ENCODE measurements at regions not wholly inside any gene's neighbourhood (a gene's known extent, or its start where the extent isn't known, plus 50 kb on each side); places are given as distances from the start of the nearest gene placed in this dataset.

- Mint-ChIP-seq H3K36me3 (ENCODE audit: low read depth) (no peaks in the 10 kb centered on the region), H3K27ac (no peak overlapping the region), H3K9me3 (no peaks in the 10 kb centered on the region), H3K4me3 (no peak overlapping the region), H3K4me1 (ENCODE audit: low read depth) (no peaks in the 10 kb centered on the region), H3K27me3 (peaks cover 34% of the 10 kb centered on the region)
- H3K4me1 ChIP-seq (ENCODE audit: insufficient read depth, low read length) = no peaks in the 10 kb centered on the region
- intact Hi-C loops (cut with DNase I, micrococcal nuclease) = no loop called here
- H3K27ac ChIP-seq (ENCODE audit: low read depth in 1 of 2, low read length in 2 of 2) = no peak overlapping the region
- H3K36me3 ChIP-seq (ENCODE audit: insufficient read depth, low read length) = no peaks in the 10 kb centered on the region
- ChIA-PET POLR2A (no interaction called here), CTCF (no interaction called here)
- H3K27me3 ChIP-seq (ENCODE audit: control insufficient read depth in 1 of 2, insufficient read depth in 2 of 2, low read length in 2 of 2) = peaks cover 0 to 4% of the 10 kb centered on the region in 2 experiments
- no peak for TF ChIP-seq CTCF (IDR thresholded peaks at IDR 0.05)
- DNase-seq (no peak), ATAC-seq (ENCODE audit: poor library complexity) (no peak)
- no peak overlapping the region for H3K4me3 ChIP-seq (ENCODE audit: low read length)
- no peaks in the 10 kb centered on the region for H3K9me3 ChIP-seq (ENCODE audit: control insufficient read depth in 1 of 2, insufficient read depth in 1 of 2, low read length in 2 of 2)
Measured at GRCh38 chr5:171535162-171535561, 115.7 kb downstream of the FGF18 start.

GRCh38 chr5:171537070-171537849 lies 117.8 kb downstream of the FGF18 start:
- Histone ChIP-seq H3K9me3 (ENCODE audit: control insufficient read depth in 1 of 2, insufficient read depth in 1 of 2, low read length in 2 of 2) (no peaks in the 10 kb centered on the region), H3K4me3 (ENCODE audit: low read length) (no peak overlapping the region), H3K27ac (ENCODE audit: low read depth in 1 of 2, low read length in 2 of 2) (no peak overlapping the region), H3K4me1 (ENCODE audit: insufficient read depth, low read length) (no peaks in the 10 kb centered on the region), H3K27me3 (ENCODE audit: control insufficient read depth in 1 of 2, insufficient read depth in 2 of 2, low read length in 2 of 2) (peaks cover 0 to 7% of the 10 kb centered on the region in 2 experiments), H3K36me3 (ENCODE audit: insufficient read depth, low read length) (no peaks in the 10 kb centered on the region)
- DNase-seq (no peak), ATAC-seq (ENCODE audit: poor library complexity) (no peak)
- intact Hi-C loops (cut with DNase I, micrococcal nuclease) = no loop called here
- Mint-ChIP-seq H3K4me3 (no peak overlapping the region), H3K9me3 (no peaks in the 10 kb centered on the region), H3K27me3 (peaks cover 43% of the 10 kb centered on the region), H3K27ac (no peak overlapping the region), H3K4me1 (ENCODE audit: low read depth) (no peaks in the 10 kb centered on the region), H3K36me3 (ENCODE audit: low read depth) (no peaks in the 10 kb centered on the region)
- ChIA-PET CTCF (no interaction called here), POLR2A (no interaction called here)
- TF ChIP-seq CTCF (IDR thresholded peaks at IDR 0.05) = no peak

GRCh38 chr5:171537923-171538537 lies 118.6 kb downstream of the FGF18 start:
- ChIA-PET CTCF (no interaction called here), POLR2A (no interaction called here)
- Mint-ChIP-seq H3K27ac (no peak overlapping the region), H3K36me3 (ENCODE audit: low read depth) (no peaks in the 10 kb centered on the region), H3K9me3 (no peaks in the 10 kb centered on the region), H3K4me3 (no peak overlapping the region), H3K4me1 (ENCODE audit: low read depth) (no peaks in the 10 kb centered on the region), H3K27me3 (peaks cover 41% of the 10 kb centered on the region)
- intact Hi-C loops (cut with DNase I, micrococcal nuclease) = no loop called here
- no peaks in the 10 kb centered on the region for H3K9me3 ChIP-seq (ENCODE audit: control insufficient read depth in 1 of 2, insufficient read depth in 1 of 2, low read length in 2 of 2)
- H3K4me3 ChIP-seq (ENCODE audit: low read length) = no peak overlapping the region
- no peak overlapping the region for H3K27ac ChIP-seq (ENCODE audit: low read depth in 1 of 2, low read length in 2 of 2)
- no peaks in the 10 kb centered on the region for H3K36me3 ChIP-seq (ENCODE audit: insufficient read depth, low read length)
- DNase-seq (no peak), ATAC-seq (ENCODE audit: poor library complexity) (no peak)
- no peak for TF ChIP-seq CTCF (IDR thresholded peaks at IDR 0.05)
- peaks cover 0 to 7% of the 10 kb centered on the region in 2 experiments for H3K27me3 ChIP-seq (ENCODE audit: control insufficient read depth in 1 of 2, insufficient read depth in 2 of 2, low read length in 2 of 2)
- no peaks in the 10 kb centered on the region for H3K4me1 ChIP-seq (ENCODE audit: insufficient read depth, low read length)

Measured in CD4-positive, alpha-beta T cell (primary cell).